Spleen (tissue), 7 donors: ENCODE measurements at regions not wholly inside any gene's neighbourhood (a gene's known extent, or its start where the extent isn't known, plus 50 kb on each side); places are given as distances from the start of the nearest gene placed in this dataset.

Source experiments
- POLR2A ChIP-seq, 3 donors: fragments of 450-650 bp; IDR thresholded peaks; one replicate each; pipeline ENCODE4 v1.5.1; 2017; ENCODE audit warnings: antibody characterized with exemption in 3 of 3, mild to moderate bottlenecking in 1 of 3
- POLR2AphosphoS5 ChIP-seq, 3 donors: sonication (generic); formaldehyde crosslinking; IDR thresholded peaks; one replicate each; pipeline ENCODE4 v1.5.1; 2017; ENCODE audit warnings: antibody characterized with exemption in 3 of 3
- TF ChIP-seq, protein P1 (sequence below), 11 experiments: fragments of 200-600 bp in 7 of 11; fragments of 450-650 bp in 4 of 11; sonication (generic) in 4 of 11; IDR thresholded peaks in 8 of 11; conservative IDR thresholded peaks in 3 of 11; 1 replicate in 7 of 11; 2 replicates in 4 of 11; pipeline versions ENCODE4 v1.4.0 to v1.8.0; 2016 to 2021; ENCODE audit warnings: antibody characterized with exemption in 11 of 11, inconsistent platforms in 4 of 11, mild to moderate bottlenecking in 1 of 11
- donor health status: DM: no; HTN: no; CAD: no; lungs with moderate emphysema.
- donor health status: DM: no; HTN: no; CAD: no.
- donor health status: DM: no; HTN: no; CAD: no.

- TF ChIP-seq, protein P1, sequence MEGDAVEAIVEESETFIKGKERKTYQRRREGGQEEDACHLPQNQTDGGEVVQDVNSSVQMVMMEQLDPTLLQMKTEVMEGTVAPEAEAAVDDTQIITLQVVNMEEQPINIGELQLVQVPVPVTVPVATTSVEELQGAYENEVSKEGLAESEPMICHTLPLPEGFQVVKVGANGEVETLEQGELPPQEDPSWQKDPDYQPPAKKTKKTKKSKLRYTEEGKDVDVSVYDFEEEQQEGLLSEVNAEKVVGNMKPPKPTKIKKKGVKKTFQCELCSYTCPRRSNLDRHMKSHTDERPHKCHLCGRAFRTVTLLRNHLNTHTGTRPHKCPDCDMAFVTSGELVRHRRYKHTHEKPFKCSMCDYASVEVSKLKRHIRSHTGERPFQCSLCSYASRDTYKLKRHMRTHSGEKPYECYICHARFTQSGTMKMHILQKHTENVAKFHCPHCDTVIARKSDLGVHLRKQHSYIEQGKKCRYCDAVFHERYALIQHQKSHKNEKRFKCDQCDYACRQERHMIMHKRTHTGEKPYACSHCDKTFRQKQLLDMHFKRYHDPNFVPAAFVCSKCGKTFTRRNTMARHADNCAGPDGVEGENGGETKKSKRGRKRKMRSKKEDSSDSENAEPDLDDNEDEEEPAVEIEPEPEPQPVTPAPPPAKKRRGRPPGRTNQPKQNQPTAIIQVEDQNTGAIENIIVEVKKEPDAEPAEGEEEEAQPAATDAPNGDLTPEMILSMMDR (IDR thresholded peaks at IDR 0.05 in 8 of 11, conservative IDR thresholded peaks at IDR 0.05 in 3 of 11), result no peak
- no peak for TF ChIP-seq POLR2A (IDR thresholded peaks at IDR 0.05)
- no peak for TF ChIP-seq POLR2AphosphoS5 (IDR thresholded peaks at IDR 0.05)
These were observed 457.9 kb upstream of the DYNLRB2 start for GRCh38 chr16:80082906-80083305.
